Upper lobe of right lung (tissue), 1 donor: ENCODE measurements at regions not wholly inside any gene's neighbourhood (a gene's known extent, or its start where the extent isn't known, plus 50 kb on each side); places are given as distances from the start of the nearest gene placed in this dataset.
"Not testable (repeated sequence)": the region's sequence is repeated elsewhere in the genome, so short reads cannot be mapped to it uniquely, and the experiment has no call there.

Source experiments
- ATAC-seq: fragments of 200-7000 bp; cut with Tn5 transposase; one replicate; pipeline ENCODE4 v1.9.1; 2020; ENCODE audit warnings: mild to moderate bottlenecking, moderate library complexity
- DNase-seq: peaks from one replicate; pipeline ENCODE4 v3.0.0-alpha.2; 2020
- H3K27ac ChIP-seq: fragments of 200-600 bp; one replicate; pipeline ENCODE4 v1.8.0; 2022
- H3K27me3 ChIP-seq: fragments of 200-600 bp; one replicate; pipeline ENCODE4 v1.8.0; 2022; ENCODE audit warnings: mild to moderate bottlenecking
- H3K36me3 ChIP-seq: fragments of 200-600 bp; one replicate; pipeline ENCODE4 v1.8.0; 2022
- H3K4me1 ChIP-seq: fragments of 200-600 bp; one replicate; pipeline ENCODE4 v1.8.0; 2022
- H3K4me3 ChIP-seq: fragments of 200-600 bp; one replicate; pipeline ENCODE4 v1.8.0; 2022; ENCODE audit warnings: mild to moderate bottlenecking
- H3K9me3 ChIP-seq: fragments of 200-600 bp; one replicate; pipeline ENCODE4 v1.8.0; 2022
- intact Hi-C: fragments of 100-400 bp; cut with DNase I; formaldehyde crosslinking; loops from one replicate; pipeline ENCODE4 v1.11.0; 2022
- TF ChIP-seq, protein P1 (sequence below): fragments of 200-600 bp; IDR thresholded peaks from one replicate; pipeline ENCODE4 v1.8.0; 2022; ENCODE audit warnings: antibody characterized with exemption
- donor health status: DM: no; HTN: yes; CAD: no; lungs with severe emphysema.

DNA sequence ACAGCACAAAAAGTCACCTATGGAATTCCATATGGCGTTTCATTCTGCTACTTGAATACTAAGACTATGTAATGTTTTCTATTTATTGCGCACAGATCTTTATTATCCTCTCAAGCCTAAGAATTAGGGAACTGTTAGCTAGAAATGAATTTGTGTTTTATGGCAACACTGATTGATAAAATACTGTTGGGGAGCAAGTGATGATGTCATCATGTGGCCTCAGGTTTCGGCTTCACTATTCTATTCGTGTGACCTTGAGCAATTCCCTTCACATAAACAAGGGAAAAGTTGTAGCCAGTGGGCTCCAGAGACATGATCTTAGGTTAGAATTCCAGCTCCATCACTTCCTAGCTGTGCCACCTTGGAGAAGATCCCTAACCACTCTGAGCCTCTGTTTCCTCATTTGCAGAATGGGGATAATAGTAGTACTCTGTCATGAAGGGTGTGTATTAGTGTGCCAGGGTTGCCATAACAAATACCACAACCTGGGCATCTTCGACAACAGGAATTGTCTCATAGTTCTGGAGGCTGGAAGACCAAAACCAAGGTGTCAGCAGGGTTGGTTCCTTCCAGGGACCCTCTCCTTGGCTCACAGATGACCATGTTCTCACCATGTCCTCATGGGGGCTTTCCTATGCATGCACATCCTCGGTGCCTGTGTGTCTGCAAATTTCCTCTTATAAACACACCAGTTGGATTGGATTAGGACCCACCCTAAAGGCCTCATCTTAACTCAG, 371.2 kb downstream of the RRAGC start:
- no peak for ATAC-seq
- Histone ChIP-seq H3K27ac (no peak overlapping the region), H3K36me3 (no peaks in the 10 kb centered on the region), H3K4me3 (no peak overlapping the region), H3K27me3 (no peaks in the 10 kb centered on the region), H3K4me1 (no peaks in the 10 kb centered on the region), H3K9me3 (no peaks in the 10 kb centered on the region)
- no peak for DNase-seq
- intact Hi-C loops: no loop called here
- TF ChIP-seq, protein P1, sequence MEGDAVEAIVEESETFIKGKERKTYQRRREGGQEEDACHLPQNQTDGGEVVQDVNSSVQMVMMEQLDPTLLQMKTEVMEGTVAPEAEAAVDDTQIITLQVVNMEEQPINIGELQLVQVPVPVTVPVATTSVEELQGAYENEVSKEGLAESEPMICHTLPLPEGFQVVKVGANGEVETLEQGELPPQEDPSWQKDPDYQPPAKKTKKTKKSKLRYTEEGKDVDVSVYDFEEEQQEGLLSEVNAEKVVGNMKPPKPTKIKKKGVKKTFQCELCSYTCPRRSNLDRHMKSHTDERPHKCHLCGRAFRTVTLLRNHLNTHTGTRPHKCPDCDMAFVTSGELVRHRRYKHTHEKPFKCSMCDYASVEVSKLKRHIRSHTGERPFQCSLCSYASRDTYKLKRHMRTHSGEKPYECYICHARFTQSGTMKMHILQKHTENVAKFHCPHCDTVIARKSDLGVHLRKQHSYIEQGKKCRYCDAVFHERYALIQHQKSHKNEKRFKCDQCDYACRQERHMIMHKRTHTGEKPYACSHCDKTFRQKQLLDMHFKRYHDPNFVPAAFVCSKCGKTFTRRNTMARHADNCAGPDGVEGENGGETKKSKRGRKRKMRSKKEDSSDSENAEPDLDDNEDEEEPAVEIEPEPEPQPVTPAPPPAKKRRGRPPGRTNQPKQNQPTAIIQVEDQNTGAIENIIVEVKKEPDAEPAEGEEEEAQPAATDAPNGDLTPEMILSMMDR: no peak

DNA sequence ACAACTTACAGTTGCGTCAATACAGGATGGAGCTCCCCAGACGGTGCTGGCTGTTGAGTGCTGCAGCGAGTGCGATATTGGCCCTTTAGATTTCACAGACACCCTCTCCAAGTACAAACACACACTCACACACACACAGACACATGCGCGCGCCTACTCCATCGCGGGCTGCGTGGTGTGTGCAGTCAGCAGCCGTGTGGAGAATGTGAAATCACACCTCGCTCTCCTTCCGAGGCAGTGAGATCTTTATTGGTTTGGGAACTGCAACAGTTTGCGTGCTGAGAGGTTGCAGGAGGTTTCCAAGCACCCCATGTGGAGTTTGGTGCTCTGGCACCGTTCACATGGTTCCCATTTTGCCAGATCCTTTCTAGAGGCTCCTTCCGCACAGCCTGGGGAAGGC, 372.2 kb downstream of the RRAGC start:
- H3K36me3 ChIP-seq: no peaks in the 10 kb centered on the region
- DNase-seq (no peak), ATAC-seq (peak; percentile 48)
- H3K4me3 ChIP-seq: no peak overlapping the region
- TF ChIP-seq, protein P1: no peak
- intact Hi-C loops: no loop called here
- no peaks in the 10 kb centered on the region for H3K4me1 ChIP-seq
- H3K9me3 ChIP-seq: no peaks in the 10 kb centered on the region
- no peak overlapping the region for H3K27ac ChIP-seq
- H3K27me3 ChIP-seq: no peaks in the 10 kb centered on the region

DNA sequence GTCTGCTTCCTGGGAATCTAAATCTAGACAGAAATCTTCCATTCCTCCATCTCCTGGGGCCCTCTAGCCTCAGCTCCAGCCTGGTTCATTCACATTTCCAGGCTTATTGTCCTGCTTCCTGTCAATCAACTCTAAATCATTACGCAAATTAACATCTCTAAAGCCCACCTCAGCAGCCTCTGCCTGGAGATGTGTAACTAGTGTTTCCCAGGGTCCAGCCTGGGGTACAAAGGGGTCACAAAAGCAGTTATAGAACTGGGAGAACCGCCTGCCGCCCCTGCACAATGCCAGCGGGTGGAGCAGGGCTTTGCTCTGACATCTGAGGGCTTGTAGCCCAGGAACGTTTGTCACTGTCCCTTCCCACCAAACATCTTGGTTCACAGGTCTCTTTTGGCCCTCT, 373.5 kb downstream of the RRAGC start:
- DNase-seq (no peak), ATAC-seq (no peak)
- intact Hi-C loops: no loop called here
- Histone ChIP-seq H3K27me3 (no peaks in the 10 kb centered on the region), H3K9me3 (no peaks in the 10 kb centered on the region), H3K4me1 (no peaks in the 10 kb centered on the region), H3K36me3 (no peaks in the 10 kb centered on the region), H3K4me3 (no peak overlapping the region), H3K27ac (no peak overlapping the region)
- TF ChIP-seq, protein P1: no peak

DNA sequence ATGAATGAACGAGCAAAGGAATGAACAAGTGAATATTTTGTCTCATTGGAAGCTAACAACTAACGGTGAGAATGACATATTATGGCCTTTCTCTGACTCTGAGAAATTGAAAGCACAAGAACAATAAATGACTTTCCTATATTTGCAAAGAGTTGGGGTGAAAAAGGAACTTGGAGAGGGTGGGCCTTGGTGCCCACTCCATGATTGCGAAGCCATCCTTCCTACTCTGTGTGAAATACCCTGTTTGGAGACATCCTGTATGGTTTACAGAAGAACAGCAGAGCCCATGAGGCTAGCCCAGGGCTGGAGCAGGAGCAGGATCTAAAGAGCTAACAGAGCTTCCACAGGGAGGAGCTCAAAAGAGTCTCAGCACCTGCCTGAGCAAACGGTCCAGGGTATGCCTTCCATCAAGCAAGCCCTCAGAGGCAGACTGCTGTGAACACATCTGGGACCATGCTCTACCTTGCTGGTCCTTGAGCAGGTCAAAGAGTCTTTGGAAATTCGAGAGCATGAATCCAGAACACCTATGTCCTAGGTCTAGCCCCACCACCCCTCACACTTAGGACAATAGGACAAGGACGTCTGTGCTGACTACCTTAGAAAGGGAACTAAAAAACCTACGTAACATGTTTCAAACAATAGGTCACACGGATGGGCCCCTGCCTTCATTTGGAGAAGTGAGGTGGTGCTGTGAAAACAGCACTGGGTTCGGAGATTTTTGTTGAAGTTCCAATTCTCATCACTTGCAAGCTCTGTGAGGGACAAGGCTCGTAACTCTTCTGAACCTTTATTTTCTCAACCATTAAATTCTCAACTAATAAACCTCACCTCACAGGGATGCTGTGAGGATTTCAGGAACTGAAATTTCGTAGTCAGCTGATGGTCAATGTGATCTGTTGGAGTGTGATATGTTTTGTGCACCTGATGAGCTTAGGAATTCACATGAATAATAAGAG, 377.4 kb downstream of the RRAGC start:
- no peaks in the 10 kb centered on the region for H3K9me3 ChIP-seq
- no peak overlapping the region for H3K4me3 ChIP-seq
- DNase-seq: no peak
- intact Hi-C loops: no loop called here
- no peak overlapping the region for H3K27ac ChIP-seq
- no peaks in the 10 kb centered on the region for H3K4me1 ChIP-seq
- TF ChIP-seq, protein P1: no peak
- ATAC-seq: peak; percentile 31
- no peaks in the 10 kb centered on the region for H3K36me3 ChIP-seq
- no peaks in the 10 kb centered on the region for H3K27me3 ChIP-seq

DNA sequence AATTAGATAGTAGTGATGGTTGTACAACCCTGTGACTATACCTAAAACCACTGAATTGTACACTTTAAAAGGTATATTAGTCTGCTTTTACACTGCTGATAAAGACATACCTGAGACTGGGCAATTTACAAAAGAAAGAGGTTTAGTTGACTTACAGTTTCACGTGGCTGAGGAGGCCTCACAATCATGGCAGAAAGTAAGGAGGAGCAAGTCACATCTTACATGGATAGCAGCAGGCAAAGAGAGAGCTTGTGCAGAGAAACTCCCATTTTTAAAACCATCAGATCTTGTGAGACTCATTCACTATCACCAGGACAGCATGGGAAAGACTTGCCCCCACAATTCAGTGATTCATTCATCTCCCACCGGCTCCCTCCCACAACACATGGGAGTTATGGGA, 379.9 kb downstream of the RRAGC start:
- H3K27me3 ChIP-seq, ATAC-seq, H3K4me1 ChIP-seq, intact Hi-C loops, H3K27ac ChIP-seq, H3K9me3 ChIP-seq, H3K4me3 ChIP-seq, DNase-seq, H3K36me3 ChIP-seq: not testable (repeated sequence)

DNA sequence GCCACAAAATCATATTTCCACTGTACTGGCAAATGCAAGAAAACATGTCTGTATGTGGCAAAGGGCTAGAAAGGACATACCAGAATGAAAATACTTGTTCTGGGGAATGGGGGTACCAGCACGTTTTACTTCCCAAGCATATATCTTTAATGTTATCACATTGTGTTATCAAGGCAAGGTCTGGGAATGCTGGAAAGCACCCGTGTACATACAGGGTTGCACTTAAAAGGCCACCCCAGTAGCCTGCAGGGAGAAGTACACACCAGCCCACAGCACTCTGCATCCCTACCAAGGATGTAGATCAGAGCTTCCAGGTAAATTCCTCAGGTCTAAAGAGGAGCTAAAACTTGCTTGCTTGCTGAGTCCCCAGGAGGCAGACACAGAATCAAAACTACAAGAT, 381.8 kb downstream of the RRAGC start:
- Histone ChIP-seq H3K36me3 (no peaks in the 10 kb centered on the region), H3K27ac (no peak overlapping the region), H3K4me3 (no peak overlapping the region), H3K27me3 (peaks cover 8% of the 10 kb centered on the region), H3K9me3 (no peaks in the 10 kb centered on the region), H3K4me1 (peaks cover 8% of the 10 kb centered on the region)
- no peak for ATAC-seq
- intact Hi-C loops: no loop called here
- DNase-seq: no peak
- TF ChIP-seq, protein P1: no peak
